HG03025 (cell line): ENCODE measurements at regions not wholly inside any gene's neighbourhood (a gene's known extent, or its start where the extent isn't known, plus 50 kb on each side); places are given as distances from the start of the nearest gene placed in this dataset.
"Not testable (repeated sequence)": the region's sequence is repeated elsewhere in the genome, so short reads cannot be mapped to it uniquely, and the experiment has no call there.

Experiments used
- ATAC-seq: cut with Tn5 transposase; IDR thresholded peaks from one replicate; pipeline ENCODE4 v1.9.1; 2021; ENCODE audit warnings: mild to moderate bottlenecking, moderate library complexity; ENCODE audit not compliant: unreplicated experiment, low FRiP score

DNA sequence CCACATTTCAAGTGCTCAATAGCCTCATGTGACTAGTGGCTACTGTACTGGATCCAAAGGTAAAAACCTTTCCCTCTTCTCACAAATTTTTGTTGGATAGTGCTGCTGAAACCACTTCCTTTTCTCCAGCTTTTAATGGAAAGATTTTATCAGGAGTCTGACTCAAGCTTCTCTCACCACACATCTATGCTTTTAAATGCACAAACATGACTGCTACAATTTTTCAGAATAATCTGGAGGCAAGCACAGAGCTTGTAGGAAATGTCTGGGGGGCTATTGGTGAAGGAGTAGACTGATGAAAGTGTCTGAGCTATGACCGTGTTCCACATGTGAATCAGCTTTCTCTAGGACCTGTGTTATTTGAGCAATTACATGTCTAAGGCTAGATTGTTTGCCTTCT, 101.1 kb upstream of the FAT3 start:
- ATAC-seq: no peak

DNA sequence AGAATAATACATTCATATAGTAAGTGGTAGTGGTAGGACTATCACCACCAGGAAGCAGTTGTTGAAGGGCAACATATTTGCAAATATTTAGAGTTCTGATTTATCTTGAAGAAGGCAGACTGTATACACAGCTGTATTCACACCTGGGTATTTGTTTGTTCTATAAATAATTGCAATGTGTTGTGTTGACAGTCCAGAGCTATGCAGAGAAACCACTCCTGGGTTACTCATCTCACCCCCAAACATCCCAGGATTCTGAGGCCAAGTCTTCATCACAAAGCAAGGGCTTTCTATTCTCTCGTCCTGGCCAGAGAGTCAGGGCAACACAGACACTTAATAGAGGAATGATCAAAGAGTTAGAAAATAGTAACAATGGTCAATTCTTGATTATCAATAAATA, 102.1 kb upstream of the FAT3 start:
- ATAC-seq: no peak

DNA sequence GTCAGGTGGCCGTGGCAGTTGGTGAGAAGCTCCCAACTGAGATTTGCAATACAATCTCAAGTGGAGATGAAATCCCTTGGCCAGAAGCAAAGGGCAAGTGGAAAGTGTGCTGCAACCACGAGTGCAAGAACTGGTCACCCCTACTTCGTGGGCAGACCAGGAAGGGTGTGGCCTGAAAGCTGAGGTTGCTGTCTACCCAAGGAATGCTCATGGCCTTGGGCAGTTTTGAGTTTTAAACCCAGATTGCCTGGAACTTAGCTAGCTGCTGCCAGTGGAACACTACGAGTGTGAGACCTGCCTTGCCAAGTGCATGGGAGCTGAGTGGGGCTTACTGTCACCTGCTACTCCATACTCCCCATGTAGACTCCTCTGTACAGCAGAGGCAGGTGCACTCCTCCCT, 113.3 kb upstream of the FAT3 start:
- ATAC-seq: no peak

DNA sequence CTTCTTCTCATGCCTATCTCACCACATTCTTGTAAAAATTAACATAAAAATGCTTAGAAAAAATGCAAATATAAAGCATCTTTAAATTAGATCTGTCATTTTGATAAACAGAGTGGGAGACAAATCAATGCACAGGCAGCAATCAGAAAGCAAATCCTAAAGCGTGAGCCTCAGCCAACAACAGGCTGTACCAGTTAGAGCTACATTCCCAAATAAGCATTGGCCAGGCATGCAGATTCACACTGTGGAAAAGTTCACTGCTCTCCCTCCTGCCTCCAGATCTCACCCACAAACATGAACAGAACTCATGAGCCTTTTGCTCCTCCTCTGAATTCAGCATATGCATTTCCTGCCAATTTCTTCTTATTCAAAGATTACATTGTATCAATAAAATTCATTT, 115.2 kb upstream of the FAT3 start:
- ATAC-seq: no peak

DNA sequence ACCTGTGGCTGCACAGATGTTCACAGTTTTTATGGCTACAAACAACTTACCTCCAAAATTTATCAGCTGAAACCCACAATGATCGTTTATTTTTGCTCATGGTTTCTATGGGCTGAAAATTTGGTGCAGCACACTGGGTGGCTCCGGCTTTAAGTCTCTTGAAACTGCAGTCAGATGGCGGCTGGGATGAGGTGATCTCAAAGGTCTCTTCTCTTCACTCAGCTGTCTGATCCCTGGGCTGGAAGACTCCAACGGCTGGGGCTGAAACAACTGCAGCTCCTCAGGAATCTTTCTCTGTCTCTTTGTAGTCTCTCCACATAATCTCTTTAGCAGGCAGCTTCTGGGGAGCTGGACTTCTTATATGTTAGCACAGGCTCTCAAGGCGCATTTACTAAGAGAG, 117.3 kb upstream of the FAT3 start:
- ATAC-seq: no peak

DNA sequence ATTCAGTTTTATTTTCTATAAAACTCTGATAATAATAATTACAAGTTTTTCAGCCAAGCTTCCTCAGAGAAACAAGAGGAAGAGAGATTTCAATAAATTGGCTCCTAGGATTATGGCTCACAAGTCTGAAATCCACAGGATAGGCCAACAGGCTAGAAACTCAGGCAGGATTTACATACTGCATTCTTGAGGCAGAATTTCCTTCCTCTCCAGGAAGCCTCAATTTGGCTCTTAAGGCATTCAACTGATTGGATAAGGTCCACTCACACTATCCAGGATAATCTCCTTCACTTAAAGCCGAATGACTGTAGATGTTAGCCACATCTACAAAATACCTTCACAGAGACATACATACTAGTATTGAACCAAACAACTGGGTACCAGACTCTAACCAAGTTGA, 120.3 kb upstream of the FAT3 start:
- no peak for ATAC-seq

DNA sequence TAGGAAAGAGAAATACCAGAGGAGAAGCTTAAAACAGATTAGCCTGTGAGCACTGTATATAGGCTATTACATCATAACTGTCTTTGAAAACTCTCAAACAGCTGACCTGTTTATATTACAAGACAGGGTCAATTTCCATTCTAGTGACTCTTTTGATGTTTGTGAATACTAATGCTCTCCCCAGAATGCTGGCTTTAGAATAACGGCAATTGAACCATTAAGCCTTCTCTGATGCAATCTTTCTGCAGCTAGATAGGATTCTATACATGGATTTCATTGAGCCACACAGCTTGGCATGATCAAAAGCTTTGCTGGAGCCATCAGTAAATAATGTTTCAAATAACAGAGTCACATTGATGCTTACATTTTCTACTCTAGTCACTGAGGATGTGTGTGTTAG, 122.7 kb upstream of the FAT3 start:
- ATAC-seq: no peak

DNA sequence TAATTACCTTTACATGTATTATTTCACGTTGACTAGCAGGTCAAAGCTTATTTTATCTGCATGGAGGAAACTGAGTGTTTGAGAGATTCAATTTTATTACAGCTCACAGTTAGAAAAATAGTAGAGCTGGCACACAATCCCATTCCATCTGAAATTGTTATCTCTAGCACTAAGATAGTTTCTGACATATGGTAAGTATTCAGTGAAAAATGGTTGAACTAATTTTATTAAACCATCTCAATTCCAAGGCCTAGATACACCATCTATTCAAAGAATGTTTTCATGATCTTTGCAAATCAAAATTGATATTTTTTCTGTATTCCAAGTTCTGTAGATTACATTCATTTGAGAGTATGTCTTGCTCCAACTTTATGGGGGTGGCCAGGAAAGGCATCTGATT, 125.4 kb upstream of the FAT3 start:
- no peak for ATAC-seq

DNA sequence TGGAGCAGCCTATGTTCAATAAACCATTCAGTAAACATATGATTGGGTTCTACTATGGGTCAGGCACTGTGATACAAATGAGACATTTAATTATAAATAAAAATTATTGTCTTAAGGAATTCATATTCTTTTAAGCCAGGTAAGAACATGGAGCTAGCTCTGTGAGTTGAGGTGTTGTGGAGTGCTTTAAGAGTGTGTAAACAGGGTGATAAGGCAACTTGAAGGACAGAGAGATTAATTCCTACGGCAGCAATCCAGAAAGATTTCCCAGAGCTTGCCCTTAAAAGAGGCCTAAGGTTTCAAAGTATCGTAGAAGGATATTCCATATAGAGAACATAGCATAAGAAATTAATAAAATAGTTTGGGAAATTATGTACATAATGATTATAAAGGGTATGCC, 126.4 kb upstream of the FAT3 start:
- ATAC-seq: no peak

DNA sequence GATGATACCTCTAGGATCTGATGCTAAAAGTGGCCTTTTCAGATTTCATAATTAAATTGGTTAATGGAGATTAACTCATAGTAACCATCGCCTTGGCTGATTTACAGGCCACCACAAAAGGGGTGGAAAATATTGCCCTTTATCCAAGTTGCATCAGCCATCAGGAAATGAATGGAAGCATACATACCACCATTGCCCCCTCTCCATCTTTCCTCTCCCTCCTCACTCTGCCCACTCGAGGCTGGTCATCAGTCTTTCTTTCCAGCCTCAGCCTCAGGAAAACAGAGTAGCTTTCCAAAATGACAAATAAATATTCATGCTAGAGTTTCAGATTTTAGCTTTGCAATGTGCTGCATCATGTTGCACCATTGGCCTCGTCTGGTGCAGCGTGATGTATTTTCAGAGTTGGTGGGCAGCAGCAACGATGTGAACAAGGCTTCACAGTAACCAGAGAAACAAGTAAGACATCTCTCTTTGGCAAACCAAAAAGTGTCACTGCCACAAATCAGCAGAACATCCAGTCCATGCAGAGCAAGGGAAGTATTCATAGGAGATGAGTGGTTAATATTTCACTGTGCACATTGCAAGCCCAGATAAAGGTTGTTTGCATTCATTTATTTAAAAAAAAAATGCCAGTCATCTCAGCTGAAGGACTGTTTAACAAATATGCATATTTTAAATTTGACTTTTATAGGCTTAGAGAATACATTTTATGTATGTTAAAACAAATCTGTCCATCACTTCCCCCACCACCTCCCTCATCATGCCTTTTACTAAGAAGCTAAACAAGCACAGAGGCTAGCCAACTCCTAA, 136.7 kb upstream of the FAT3 start:
- no peak for ATAC-seq

DNA sequence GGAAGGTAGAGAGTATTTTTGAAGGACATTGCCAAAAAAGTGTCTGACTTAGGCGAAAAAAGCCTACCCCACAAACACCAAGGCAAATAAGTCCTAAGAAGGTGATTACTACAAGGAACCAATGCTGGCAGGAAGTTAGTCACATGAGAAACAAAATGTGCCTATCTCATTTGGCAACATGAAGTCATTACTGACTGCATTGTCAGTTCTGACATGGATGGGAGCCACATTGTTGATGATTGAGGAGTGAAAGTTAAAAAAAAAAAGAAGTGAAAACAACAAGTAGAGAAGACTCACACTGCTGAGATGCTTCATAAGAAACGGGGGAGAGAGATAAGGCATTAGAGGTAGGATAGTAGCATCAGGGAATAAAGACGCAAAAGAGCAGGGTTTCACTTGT, 141.5 kb upstream of the FAT3 start:
- no peak for ATAC-seq

DNA sequence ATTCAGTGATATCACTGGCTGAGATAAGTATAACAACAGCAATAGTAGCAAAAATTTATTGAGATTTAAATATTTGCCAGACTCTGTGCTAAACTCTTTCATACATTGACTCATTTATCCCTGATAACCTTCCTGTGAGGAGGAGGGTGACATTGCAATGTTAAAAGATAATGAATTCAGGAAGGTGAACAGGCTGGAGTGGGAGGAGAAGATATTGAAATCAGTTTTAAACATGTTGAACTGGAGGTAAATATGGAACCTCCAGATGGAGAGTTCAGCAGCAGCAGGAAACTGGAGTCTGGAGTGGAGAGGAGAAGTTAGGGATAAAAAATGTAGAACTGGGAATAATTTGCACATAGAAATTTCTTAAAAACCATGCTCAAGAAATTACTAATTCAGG, 142.0 kb upstream of the FAT3 start:
- no peak for ATAC-seq

DNA sequence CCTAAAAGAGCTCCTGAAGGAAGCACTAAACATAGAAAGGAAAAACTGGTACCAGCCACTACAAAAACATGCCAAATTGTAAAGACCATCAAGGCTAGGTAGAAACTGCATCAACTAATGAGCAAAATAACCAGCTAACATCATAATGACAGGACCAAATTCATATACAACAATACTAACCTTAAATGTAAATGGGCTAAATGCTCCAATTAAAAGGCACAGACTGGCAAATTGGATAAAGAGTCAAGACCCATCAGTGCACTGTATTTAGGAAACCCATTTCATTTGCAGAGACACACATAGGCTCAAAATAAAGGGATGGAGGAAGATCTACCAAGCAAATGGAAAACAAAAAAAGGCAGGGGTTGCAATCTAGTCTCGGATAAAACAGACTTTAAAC, 150.1 kb upstream of the FAT3 start:
- not testable (repeated sequence) for ATAC-seq

DNA sequence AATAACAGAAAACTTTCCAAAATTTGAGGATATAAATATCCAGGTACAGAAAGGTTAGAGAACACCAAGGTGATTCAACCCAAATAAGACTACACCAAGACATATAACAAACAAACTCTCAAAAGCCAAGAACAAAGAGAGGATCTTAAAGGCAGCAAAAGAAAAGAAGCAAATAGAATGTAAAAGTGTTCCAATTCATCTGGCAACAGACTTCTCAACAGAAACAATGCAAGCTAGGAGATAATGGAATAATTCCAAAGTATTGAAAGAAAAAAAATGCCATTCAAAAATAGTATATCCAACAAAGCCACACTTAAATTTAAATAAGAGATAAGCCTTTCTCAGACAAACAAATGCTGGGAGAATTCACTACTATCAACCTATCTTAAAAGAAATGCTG, 153.0 kb upstream of the FAT3 start:
- ATAC-seq: no peak

DNA sequence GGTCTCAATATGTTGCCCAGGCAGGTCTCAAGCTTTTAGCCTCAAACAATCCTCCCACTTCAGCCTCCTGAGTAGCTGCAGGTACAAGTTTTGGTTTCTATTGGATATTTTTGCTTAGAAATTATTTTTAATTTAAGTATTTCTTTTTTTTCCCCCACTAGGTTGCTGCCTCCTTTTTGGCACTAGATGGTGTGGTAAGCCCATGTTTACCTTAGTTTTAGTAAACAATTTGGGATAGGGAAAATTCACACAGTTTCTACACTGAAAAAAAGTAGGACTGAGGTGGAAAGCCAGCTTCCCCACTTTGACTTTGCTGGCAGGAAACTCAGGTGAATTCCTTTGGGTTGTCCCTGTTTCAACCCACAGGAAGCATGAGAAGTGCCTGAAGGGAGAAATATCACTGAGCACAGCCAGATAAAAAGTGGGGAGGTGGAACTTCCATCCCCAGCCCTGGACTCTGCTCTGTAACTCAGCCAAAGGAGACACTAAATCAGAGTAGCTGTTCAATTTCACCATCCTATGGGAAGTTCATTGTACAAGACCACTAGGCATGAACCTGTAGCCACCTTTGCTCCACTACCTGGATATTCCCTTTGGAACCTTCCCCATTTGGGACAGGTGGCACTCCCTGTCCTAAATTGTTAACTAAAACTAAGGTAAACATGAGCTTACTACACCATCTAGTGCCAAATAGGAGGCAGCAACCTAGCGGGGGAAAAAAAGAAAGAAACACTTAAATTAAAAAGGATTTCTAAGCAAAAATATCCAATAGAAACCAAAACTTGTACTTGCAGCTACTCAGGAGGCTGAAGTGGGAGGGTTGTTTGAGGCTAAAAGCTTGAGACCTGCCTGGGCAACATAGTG, 154.4 kb upstream of the FAT3 start:
- ATAC-seq: no peak

DNA sequence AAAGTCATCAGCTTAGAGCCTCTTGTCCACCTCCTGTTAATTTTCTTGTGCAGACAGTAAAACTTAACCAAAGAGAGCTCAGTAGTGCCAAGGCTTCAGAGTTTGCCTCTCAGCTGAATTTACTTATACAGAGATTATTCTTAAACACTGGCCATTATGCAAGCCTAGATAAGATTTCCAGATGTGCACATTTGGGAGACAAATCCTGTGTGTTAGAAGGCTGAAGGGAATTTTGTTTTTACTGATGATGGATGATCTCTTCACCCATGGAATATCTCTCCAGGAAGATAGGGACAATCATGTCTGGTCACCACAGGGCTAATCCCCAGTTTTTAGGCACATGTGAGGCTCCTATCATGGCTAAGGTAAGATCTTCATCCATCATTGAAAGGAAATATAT, 157.6 kb upstream of the FAT3 start:
- ATAC-seq: no peak

DNA sequence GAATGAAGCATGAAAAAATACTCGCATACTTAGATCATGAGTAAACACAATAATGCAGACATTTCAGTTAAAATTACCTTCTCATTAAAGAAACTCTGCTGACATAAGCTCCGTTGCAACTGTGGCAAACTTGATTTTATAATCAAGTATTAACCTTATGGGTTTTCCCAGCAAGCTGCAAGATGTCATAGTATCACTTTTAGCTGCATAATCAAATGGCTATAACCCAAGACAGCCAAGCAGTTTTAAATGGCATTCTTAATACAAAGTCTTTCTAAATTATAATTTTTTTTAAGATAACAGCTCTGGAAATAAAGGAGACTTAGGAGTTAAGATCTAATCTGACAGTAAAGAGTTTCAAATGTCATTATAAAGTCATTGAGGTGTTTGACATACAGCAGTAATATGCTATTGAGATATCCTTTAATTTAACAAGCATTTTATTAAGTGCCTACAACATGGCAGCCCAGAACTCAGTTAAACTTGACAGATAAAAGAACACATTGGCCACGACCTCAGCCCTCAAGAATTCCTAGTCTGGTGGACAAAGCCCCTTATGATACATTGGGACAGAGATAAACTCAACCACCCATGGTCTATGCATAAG, 163.1 kb upstream of the FAT3 start:
- no peak for ATAC-seq

DNA sequence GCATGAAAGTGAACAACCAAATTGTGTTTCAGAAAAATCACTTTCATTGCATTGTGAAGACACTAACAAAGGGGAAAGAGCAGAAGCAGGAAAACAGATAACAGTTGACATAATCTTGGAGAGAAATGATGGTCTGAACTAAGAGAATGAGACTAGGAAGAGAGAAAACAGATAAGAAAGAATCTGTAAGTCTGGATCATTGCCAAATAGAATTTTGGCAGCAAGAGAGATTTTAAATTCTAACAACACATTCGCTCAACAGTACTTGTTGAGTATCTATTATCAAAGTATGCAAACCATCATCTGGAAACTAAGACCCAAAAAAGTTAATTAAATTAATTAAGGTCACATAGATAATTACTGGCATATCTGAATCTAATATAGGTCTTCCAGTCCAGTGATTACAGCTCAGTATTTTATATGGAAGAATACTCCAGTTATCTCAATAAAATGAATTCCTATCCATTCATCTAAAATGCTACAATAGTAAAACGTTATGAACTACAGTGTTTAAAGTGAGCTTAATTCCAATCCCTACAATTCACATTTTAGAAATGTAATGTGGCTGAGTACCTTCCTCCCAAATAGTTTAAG, 166.7 kb upstream of the FAT3 start:
- ATAC-seq: no peak

DNA sequence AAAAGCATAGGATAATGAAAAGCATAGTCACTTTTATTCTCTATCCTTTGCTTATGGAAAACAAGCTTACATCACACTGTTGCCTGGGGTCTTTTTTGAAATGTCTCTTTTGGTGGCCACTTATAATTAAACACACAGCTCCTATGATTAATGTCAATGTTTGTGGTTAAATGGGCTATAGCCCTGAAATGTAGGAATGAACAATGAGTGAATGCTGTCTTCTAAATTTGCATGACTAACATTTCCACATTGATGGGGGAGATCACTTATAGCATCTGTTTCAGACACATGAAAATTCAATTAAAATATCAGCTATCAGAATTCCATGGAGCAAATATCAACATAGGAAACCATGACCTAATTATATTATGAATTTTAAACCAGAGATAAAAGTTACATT, 171.4 kb upstream of the FAT3 start:
- no peak for ATAC-seq

DNA sequence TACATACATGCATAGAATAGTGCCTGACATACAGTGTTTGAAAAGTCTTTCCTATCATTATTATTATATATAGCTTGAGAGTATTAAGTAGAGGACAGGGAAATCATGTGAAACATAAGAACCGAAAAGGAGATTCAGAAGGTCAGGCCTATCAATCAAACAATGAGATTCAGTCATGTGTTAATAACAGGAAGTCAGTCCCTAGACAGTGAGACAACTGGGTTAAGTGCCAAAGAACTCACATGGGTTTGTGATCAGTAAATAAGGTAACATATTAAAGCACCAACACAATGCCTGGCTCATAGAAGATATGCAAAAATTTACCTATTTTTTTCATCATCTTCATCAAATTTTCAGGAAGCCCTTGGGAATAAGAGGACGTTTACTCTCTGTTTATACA, 174.3 kb upstream of the FAT3 start:
- ATAC-seq: no peak

DNA sequence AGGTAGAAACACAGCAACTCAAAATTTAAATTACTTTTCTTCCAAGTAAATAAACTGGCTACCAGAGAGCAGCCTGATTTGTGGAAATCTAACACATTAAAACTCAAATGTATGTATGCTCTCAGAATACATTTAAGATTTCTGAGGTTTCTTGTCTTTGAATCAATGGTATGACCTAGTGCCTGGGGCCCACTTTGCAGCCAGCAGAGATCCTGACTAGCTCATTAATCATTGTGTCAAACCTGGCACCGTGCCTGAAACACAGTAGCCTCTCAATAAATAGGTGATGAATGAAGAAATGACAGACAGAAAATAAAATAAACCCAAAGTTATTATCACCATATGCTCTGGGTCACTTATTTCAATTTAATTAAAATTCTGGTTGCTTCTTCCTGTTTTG, 176.2 kb upstream of the FAT3 start:
- ATAC-seq: no peak
